Smooth muscle cell (in vitro differentiated cells): ENCODE measurements at regions not wholly inside any gene's neighbourhood (a gene's known extent, or its start where the extent isn't known, plus 50 kb on each side); places are given as distances from the start of the nearest gene placed in this dataset.

Experiments used
- DNase-seq: peaks from one replicate; lab custom pipeline; 2025; ENCODE audit not compliant: unreplicated experiment; lab: John Stamatoyannopoulos, UW
- H2AFZ ChIP-seq: fragments of 200-600 bp; sonication (generic); 2 replicates; pipeline ENCODE4 v1.6.0; 2016; ENCODE audit warnings: antibody characterized with exemption, low read depth, mild to moderate bottlenecking
- H3F3A ChIP-seq: fragments of 200-600 bp; sonication (generic); 2 replicates; pipeline ENCODE4 v1.6.0; 2017; ENCODE audit warnings: antibody characterized with exemption, low read depth
- H3K27ac ChIP-seq: fragments of 200-600 bp; sonication (generic); 2 replicates; pipeline ENCODE4 v1.5.1; 2016; ENCODE audit warnings: low read depth, mild to moderate bottlenecking
- H3K27me3 ChIP-seq: fragments of 200-600 bp; sonication (generic); 2 replicates; pipeline ENCODE4 v1.6.1; 2016; ENCODE audit warnings: low read depth, mild to moderate bottlenecking
- H3K36me3 ChIP-seq: fragments of 200-600 bp; sonication (generic); 2 replicates; pipeline ENCODE4 v1.5.1; 2016; ENCODE audit warnings: low read depth
- H3K4me1 ChIP-seq: fragments of 200-600 bp; sonication (generic); 2 replicates; pipeline ENCODE4 v1.5.1; 2016; ENCODE audit warnings: low read depth
- H3K4me2 ChIP-seq: fragments of 200-600 bp; sonication (generic); 2 replicates; pipeline ENCODE4 v1.6.0; 2016; ENCODE audit warnings: mild to moderate bottlenecking
- H3K4me3 ChIP-seq: fragments of 200-600 bp; sonication (generic); 2 replicates; pipeline ENCODE4 v1.5.1; 2016; ENCODE audit warnings: mild to moderate bottlenecking
- H3K79me2 ChIP-seq: fragments of 200-600 bp; sonication (generic); 2 replicates; pipeline ENCODE4 v1.6.0; 2016; ENCODE audit warnings: low read depth, mild to moderate bottlenecking
- H3K9ac ChIP-seq: fragments of 200-600 bp; sonication (generic); 2 replicates; pipeline ENCODE4 v1.6.0; 2016; ENCODE audit warnings: low read depth
- H3K9me3 ChIP-seq: fragments of 200-600 bp; sonication (generic); replicated peaks from 2 replicates; pipeline ENCODE4 v1.5.1; 2016; ENCODE audit warnings: low read depth
- H4K20me1 ChIP-seq: fragments of 200-600 bp; sonication (generic); 2 replicates; pipeline ENCODE4 v1.6.0; 2016; ENCODE audit warnings: low read depth
- WGBS: methylation state at CpG from one replicate; pipeline ENCODE4 v1.1.7; 2016; ENCODE audit warnings: low lambda C conversion rate; 5-methylcytosine and 5-hydroxymethylcytosine counted together
- TF ChIP-seq, protein P1 (sequence below): fragments of 200-600 bp; sonication (generic); IDR thresholded peaks from 2 replicates; pipeline ENCODE4 v1.5.1; 2017; ENCODE audit warnings: borderline replicate concordance, mild to moderate bottlenecking, antibody characterized with exemption; ENCODE audit not compliant: insufficient read depth, poor library complexity, severe bottlenecking

DNA sequence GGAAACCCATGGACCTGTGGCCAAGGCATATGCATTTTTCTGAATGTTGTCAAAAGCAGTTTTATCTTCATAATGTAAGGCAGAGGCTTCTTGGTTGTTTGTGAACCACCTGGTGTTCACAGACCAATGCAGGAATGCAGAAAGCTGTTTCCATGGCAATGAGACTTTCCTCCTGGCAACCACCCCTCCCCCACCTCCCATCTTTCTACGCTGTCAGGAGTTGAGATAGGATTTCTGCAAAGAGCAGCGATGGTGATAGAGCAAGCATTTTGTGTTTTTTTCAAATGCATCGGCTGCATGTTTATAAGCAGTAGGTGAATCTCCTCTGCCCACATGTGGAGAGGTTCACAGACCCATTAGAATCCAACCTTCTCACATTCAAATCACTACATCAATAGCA lies 114.1 kb upstream of the SMLR1 start:
- no peaks in the 10 kb centered on the region for H3K27me3 ChIP-seq
- TF ChIP-seq, protein P1, sequence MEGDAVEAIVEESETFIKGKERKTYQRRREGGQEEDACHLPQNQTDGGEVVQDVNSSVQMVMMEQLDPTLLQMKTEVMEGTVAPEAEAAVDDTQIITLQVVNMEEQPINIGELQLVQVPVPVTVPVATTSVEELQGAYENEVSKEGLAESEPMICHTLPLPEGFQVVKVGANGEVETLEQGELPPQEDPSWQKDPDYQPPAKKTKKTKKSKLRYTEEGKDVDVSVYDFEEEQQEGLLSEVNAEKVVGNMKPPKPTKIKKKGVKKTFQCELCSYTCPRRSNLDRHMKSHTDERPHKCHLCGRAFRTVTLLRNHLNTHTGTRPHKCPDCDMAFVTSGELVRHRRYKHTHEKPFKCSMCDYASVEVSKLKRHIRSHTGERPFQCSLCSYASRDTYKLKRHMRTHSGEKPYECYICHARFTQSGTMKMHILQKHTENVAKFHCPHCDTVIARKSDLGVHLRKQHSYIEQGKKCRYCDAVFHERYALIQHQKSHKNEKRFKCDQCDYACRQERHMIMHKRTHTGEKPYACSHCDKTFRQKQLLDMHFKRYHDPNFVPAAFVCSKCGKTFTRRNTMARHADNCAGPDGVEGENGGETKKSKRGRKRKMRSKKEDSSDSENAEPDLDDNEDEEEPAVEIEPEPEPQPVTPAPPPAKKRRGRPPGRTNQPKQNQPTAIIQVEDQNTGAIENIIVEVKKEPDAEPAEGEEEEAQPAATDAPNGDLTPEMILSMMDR: no peak
- no peaks in the 10 kb centered on the region for H4K20me1 ChIP-seq
- no peak overlapping the region for H3K4me2 ChIP-seq
- H2AFZ ChIP-seq: no peak overlapping the region
- no peak overlapping the region for H3K9ac ChIP-seq
- no peak overlapping the region for H3K4me3 ChIP-seq
- 50% methylated on average over 3 of the region's 3 CpGs for WGBS
- DNase-seq: no peak
- no peaks in the 10 kb centered on the region for H3K36me3 ChIP-seq
- peaks cover 18% of the 10 kb centered on the region for H3K4me1 ChIP-seq
- H3K79me2 ChIP-seq: no peaks in the 10 kb centered on the region
- no peaks in the 10 kb centered on the region for H3F3A ChIP-seq
- no peak overlapping the region for H3K27ac ChIP-seq
- H3K9me3 ChIP-seq: no peaks in the 10 kb centered on the region

DNA sequence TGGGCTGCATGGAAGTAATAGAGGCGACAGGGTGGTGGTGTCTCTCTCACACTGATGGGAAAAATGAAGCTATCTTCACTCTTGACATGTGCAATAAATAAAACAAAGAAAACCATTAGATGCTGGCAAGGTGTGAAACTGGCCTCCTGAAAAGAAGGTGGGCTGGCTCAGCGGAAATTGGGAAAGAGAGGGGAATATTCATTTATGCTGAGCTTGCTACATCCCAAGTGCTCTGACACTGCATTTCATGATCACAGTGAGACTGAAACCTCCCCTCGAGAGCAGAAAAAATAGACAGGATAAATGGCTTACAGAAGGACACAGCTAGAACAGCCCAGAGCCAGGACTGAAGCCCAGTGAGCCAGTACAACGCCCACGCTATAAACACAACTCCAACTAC lies 112.1 kb upstream of the SMLR1 start:
- 75% methylated on average over 5 of the region's 5 CpGs for WGBS
- peak overlapping the region; percentile 0 for H3K4me2 ChIP-seq
- H3K4me1 ChIP-seq: peaks cover 18% of the 10 kb centered on the region
- no peak for DNase-seq
- H4K20me1 ChIP-seq: no peaks in the 10 kb centered on the region
- H3K4me3 ChIP-seq: no peak overlapping the region
- TF ChIP-seq, protein P1: no peak
- no peaks in the 10 kb centered on the region for H3F3A ChIP-seq
- H3K36me3 ChIP-seq: no peaks in the 10 kb centered on the region
- no peaks in the 10 kb centered on the region for H3K79me2 ChIP-seq
- H3K27me3 ChIP-seq: no peaks in the 10 kb centered on the region
- no peak overlapping the region for H3K27ac ChIP-seq
- H2AFZ ChIP-seq: peak overlapping the region; percentile 30
- no peak overlapping the region for H3K9ac ChIP-seq
- no peaks in the 10 kb centered on the region for H3K9me3 ChIP-seq

DNA sequence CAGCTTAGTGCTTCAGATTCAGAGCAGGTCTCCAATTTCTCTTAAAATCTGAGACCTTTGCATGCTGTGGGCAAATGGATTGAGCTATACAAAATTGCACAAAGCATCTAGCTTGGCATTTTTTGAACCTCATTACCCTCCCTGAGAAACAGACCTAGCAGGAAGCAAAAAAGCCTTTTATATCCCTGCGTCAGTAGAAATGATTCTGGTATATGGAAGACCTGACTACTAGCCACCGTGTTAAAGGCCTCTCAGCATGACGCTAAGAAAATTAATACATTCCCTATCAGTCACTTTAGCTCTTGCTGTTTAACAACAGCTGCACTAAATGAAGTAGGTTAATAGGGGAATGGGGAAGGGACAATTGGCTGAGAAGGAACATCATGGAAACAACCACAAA lies 110.7 kb upstream of the SMLR1 start:
- Histone ChIP-seq H3K9ac (no peak overlapping the region), H3K4me1 (peaks cover 18% of the 10 kb centered on the region), H3K9me3 (no peaks in the 10 kb centered on the region), H4K20me1 (no peaks in the 10 kb centered on the region), H3K79me2 (no peaks in the 10 kb centered on the region), H3F3A (no peaks in the 10 kb centered on the region), H3K4me2 (no peak overlapping the region), H3K36me3 (no peaks in the 10 kb centered on the region), H3K27me3 (no peaks in the 10 kb centered on the region), H3K27ac (no peak overlapping the region), H2AFZ (no peak overlapping the region), H3K4me3 (no peak overlapping the region)
- no peak for DNase-seq
- TF ChIP-seq, protein P1: no peak
- WGBS: 91% methylated on average over 3 of the region's 3 CpGs

DNA sequence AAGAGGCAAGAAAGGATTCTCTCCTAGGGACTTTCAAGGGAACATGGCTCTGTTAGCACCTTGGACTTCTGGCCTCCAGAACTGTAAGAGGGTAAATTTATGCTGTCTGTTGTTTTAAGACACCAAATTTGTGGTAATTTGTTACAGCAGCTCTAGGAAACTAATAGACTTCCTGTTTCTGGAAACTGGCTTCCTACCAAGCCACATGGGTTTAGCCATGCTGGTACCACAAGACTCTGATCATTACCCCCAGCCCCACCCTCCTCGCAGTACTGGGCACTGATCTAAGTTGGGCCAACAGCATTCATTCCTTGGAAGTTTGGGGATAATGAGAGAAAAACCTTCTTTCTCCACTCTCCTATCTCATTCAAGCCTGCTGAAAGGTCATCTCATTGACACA lies 109.5 kb upstream of the SMLR1 start:
- 83% methylated on average over 1 of the region's 1 CpG for WGBS
- H3K4me3 ChIP-seq: no peak overlapping the region
- H3K79me2 ChIP-seq: no peaks in the 10 kb centered on the region
- H3K36me3 ChIP-seq: no peaks in the 10 kb centered on the region
- H2AFZ ChIP-seq: no peak overlapping the region
- no peak overlapping the region for H3K9ac ChIP-seq
- TF ChIP-seq, protein P1: no peak
- no peaks in the 10 kb centered on the region for H3K9me3 ChIP-seq
- H3K4me1 ChIP-seq: peaks cover 14% of the 10 kb centered on the region
- H3K4me2 ChIP-seq: no peak overlapping the region
- H3F3A ChIP-seq: no peaks in the 10 kb centered on the region
- no peaks in the 10 kb centered on the region for H3K27me3 ChIP-seq
- no peak overlapping the region for H3K27ac ChIP-seq
- no peaks in the 10 kb centered on the region for H4K20me1 ChIP-seq
- DNase-seq: no peak
